GM19351 (cell line): ENCODE measurements at regions not wholly inside any gene's neighbourhood (a gene's known extent, or its start where the extent isn't known, plus 50 kb on each side); places are given as distances from the start of the nearest gene placed in this dataset.
"Not testable (repeated sequence)": the region's sequence is repeated elsewhere in the genome, so short reads cannot be mapped to it uniquely, and the experiment has no call there.

Experiments
- ATAC-seq: cut with Tn5 transposase; IDR thresholded peaks from one replicate; pipeline ENCODE4 v1.9.1; 2021; ENCODE audit warnings: mild to moderate bottlenecking, moderate library complexity; ENCODE audit not compliant: unreplicated experiment

GRCh38 chr2:234898534-234899053, 53.2 kb upstream of the SH3BP4 start:
- ATAC-seq = no peak

GRCh38 chr2:234888442-234888841, 63.4 kb upstream of the SH3BP4 start:
- not testable (repeated sequence) for ATAC-seq

GRCh38 chr2:234887195-234887594, 64.6 kb upstream of the SH3BP4 start:
- ATAC-seq = no peak

DNA sequence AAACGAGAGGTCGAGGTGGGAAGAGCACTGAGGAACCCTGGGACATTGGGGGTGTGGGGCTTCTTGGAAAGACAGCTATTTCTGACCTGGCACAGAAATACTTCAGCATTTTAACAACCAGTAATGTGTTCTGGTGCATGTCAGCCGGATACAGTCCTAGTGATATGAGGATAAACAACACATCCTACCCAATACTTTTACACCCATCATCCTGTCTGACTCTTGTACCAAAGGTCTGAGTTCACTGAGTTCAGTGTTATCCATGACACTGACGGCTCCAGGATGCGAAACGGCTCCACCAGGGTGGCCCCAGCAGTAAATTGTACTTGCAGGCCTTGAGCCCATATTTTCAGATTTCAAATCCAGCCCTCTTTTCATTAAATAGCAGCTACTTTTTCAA, 65.9 kb upstream of the SH3BP4 start:
- no peak for ATAC-seq

- no peak for ATAC-seq
Measured at GRCh38 chr2:234885118-234885517, 66.7 kb upstream of the SH3BP4 start.

DNA sequence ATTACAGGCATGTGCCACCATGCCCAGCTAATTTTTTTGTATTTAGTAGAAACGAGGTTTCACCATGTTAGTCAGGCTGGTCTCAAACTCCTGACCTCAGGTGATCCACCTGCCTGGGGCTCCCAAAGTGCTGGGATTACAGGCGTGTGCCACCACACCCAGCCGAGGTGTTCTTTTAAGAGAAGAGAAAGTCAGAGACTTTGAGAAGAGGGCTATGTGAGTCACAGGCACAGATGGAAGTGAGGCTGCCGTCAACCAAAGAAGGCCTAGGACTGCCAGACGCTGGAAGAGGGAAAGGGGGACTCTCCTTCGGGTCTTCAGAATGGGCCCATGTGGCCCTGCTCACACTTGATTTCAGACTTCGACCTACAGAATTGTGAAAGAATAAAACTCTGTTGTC, 67.2 kb upstream of the SH3BP4 start:
- no peak for ATAC-seq

- no peak for ATAC-seq
Measured at GRCh38 chr2:234881413-234882241, 70.2 kb upstream of the SH3BP4 start.

DNA sequence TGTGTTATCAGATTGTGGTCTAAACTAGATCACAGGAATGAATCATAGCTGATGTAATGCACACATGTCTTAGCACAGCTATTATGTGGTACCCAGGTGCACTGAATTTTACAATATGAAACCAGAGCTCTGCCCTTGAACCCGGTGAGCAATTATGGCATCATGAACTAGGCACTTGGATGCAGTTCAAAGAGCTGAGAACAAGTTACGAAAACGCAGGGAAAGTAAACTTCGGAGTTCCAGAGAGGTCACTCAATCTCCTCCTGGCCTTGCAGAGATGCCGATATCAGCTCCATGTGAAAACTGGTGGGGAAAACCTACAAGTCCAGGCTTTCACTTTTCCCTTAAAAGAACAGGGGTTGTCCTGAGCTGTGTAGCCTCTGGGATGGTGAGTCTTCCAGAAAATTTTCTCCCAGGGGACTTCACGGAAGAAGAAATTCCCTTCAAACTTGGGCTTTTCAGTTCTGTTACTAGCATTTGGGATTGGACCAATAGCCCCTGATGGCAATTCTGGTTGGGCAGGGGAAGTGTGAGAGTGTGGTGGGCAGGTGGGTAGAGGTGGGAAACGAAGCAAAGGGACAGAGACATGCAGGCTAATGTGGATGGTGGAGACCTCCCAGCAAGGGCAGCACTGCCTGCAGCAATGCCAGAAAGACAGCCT, 71.1 kb upstream of the SH3BP4 start:
- ATAC-seq = no peak

- ATAC-seq = no peak
Measured at GRCh38 chr2:234879671-234880455, 72.0 kb upstream of the SH3BP4 start.

DNA sequence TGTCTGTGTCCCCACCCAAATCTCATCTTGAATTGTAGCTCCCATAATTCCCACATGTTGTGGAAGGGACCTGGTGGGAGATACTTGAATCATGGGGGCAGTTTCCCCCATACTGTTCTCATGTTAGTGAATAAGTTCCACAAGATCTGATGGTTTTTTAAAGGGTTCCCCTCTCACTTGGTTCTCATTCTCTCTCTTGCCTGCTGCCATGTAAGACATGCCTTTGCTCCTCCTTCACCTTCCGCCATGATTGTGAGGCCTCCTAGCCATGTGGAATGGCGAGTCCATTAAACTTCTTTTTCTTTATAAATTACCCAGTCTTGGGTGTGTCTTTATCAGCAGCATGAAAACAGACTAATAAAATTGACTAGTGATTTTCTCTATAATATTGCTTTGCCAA, 75.2 kb upstream of the SH3BP4 start:
- ATAC-seq = not testable (repeated sequence)

- ATAC-seq = no peak
Measured at GRCh38 chr2:234874347-234875046, 77.3 kb upstream of the SH3BP4 start.

- no peak for ATAC-seq
Measured at GRCh38 chr2:234873828-234874173, 78.0 kb upstream of the SH3BP4 start.

- ATAC-seq = no peak
Measured at GRCh38 chr2:234873103-234873827, 78.6 kb upstream of the SH3BP4 start.

DNA sequence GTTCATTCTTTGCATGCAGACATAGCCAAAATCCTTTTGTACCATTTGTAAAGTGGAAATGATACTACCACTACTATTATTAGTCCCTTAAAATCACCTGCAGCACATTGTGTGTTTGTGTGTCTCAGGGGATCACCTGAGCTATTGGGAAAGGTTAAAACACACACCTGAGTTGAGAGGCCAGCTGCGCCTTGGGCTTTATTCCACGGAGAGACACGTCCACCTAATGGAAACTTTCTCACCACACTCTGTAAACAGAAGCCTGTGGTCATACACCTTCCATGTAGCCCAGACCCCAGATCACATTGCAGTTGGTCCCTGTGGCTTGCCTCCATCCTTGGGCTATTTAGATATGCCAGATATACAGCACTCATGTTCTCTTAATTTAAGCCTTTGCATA, 81.8 kb upstream of the SH3BP4 start:
- no peak for ATAC-seq

GRCh38 chr2:234869164-234869563, 82.7 kb upstream of the SH3BP4 start:
- ATAC-seq = no peak

GRCh38 chr2:234867882-234868285, 83.9 kb upstream of the SH3BP4 start:
- ATAC-seq = no peak

DNA sequence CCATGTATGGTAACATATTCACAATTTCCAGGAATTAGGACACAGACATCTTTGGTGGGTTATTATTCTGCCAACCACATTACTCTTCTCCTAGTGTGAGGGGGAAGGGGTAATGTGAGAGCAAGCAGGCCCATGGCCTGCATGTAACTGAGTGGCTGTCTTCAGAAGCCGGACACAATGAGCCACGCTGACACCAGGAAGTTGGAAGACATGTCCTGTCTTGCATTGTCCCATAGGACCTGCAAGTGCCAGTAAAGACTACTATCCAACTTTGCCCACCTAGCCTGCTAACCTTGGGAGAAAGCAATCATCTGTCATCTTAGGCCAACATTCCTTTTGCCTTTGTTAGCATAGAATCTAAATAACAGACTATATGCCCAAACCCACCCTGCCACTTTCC, 86.2 kb upstream of the SH3BP4 start:
- ATAC-seq = no peak

- no peak for ATAC-seq
Measured at GRCh38 chr2:234865040-234865439, 86.8 kb upstream of the SH3BP4 start.

GRCh38 chr2:234864506-234864905, 87.3 kb upstream of the SH3BP4 start:
- ATAC-seq = no peak
